ENCODE measurements at regions not wholly inside any gene's neighbourhood (a gene's known extent, or its start where the extent isn't known, plus 50 kb on each side); places are given as distances from the start of the nearest gene placed in this dataset. TPM values are rescaled to one million over a fixed set of nuclear protein-coding genes. Genes with fewer than 3 reads are reported as not detected.

GRCh38 chrX:6291444-6291843 lies 62.8 kb upstream of the NLGN4X start:
- intact Hi-C loops (cut with micrococcal nuclease; ENCODE audit: unreplicated experiment) = no loop called here
- H3K36me3 Mint-ChIP-seq (ENCODE audit: insufficient read depth, unreplicated experiment) = no peaks in the 10 kb centered on the region
- no peak for DNase-seq
- H3K4me3 ChIP-seq (ENCODE audit: low read depth, low read length) = no peak overlapping the region
- POLR2A ChIA-PET = no interaction called here
- CTCF ChIA-PET = no interaction called here
- no TSS peak for BruUV-seq (replicated peaks)
- no peaks in the 10 kb centered on the region for H3K9me3 Mint-ChIP-seq (ENCODE audit: unreplicated experiment)
- no peaks in the 10 kb centered on the region for H3K4me1 Mint-ChIP-seq (ENCODE audit: low read depth, unreplicated experiment)
- H3K27ac Mint-ChIP-seq (ENCODE audit: unreplicated experiment) = no peak overlapping the region
- no peaks in the 10 kb centered on the region for H3K27me3 ChIP-seq (replicated peaks; ENCODE audit: control insufficient read depth, insufficient read depth, low read length)
- TF ChIP-seq, protein P1, sequence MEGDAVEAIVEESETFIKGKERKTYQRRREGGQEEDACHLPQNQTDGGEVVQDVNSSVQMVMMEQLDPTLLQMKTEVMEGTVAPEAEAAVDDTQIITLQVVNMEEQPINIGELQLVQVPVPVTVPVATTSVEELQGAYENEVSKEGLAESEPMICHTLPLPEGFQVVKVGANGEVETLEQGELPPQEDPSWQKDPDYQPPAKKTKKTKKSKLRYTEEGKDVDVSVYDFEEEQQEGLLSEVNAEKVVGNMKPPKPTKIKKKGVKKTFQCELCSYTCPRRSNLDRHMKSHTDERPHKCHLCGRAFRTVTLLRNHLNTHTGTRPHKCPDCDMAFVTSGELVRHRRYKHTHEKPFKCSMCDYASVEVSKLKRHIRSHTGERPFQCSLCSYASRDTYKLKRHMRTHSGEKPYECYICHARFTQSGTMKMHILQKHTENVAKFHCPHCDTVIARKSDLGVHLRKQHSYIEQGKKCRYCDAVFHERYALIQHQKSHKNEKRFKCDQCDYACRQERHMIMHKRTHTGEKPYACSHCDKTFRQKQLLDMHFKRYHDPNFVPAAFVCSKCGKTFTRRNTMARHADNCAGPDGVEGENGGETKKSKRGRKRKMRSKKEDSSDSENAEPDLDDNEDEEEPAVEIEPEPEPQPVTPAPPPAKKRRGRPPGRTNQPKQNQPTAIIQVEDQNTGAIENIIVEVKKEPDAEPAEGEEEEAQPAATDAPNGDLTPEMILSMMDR (IDR thresholded peaks at IDR 0.05; ENCODE audit: insufficient read depth in 1 of 2, low read depth in 1 of 2, low read length in 1 of 2, severe bottlenecking in 1 of 2, unreplicated experiment in 1 of 2) = no peak
- no peak overlapping the region for H3K4me3 Mint-ChIP-seq (ENCODE audit: unreplicated experiment)
- no peaks in the 10 kb centered on the region for H3K27me3 Mint-ChIP-seq (ENCODE audit: insufficient read depth, unreplicated experiment)
- no peaks in the 10 kb centered on the region for H3K4me1 ChIP-seq
- no peaks in the 10 kb centered on the region for H3K36me3 ChIP-seq (ENCODE audit: control insufficient read depth, insufficient read depth, low read length)
- no peaks in the 10 kb centered on the region for H3K9me3 ChIP-seq

GRCh38 chrX:6283826-6284225 lies 55.2 kb upstream of the NLGN4X start:
- no peaks in the 10 kb centered on the region for H3K27me3 ChIP-seq (replicated peaks; ENCODE audit: control insufficient read depth, insufficient read depth, low read length)

DNA sequence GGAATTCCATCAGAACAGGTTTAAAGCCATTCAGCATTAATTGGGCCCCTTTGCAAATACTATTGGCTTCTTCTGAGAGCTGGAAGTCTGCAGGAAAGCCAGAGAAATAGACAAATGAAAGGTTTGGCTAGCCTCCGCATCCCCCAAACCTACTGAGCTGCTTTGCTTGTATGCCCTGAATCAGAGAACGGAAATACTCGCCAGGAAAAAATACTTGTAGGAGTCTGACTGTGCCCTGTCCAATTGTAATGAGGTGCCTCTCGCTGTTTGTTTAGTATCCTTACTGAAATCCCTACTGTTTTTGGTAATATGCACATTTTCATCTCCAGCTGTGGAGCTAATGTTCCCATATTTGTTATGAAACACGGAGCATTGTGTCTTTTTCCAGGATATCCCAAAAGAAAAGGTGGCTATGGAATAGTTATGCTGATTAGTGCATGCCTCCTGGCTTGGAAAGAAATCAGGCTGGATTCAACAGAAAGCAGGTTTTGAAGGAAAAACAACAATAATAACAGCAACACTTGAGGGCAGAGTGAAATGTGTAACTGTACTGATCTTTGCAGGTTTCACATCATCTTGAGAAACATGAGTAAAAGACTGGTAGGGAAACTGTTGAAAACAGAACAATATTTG lies 50.7 kb upstream of the NLGN4X start:
- no peaks in the 10 kb centered on the region for H3K36me3 ChIP-seq (ENCODE audit: control insufficient read depth, insufficient read depth, low read length)
- no peak overlapping the region for H3K4me3 ChIP-seq (ENCODE audit: low read depth, low read length)
- BruUV-seq (replicated peaks) = no TSS peak
- Mint-ChIP-seq H3K27ac (ENCODE audit: unreplicated experiment) (no peak overlapping the region), H3K4me1 (ENCODE audit: low read depth, unreplicated experiment) (no peaks in the 10 kb centered on the region), H3K9me3 (ENCODE audit: unreplicated experiment) (no peaks in the 10 kb centered on the region), H3K4me3 (ENCODE audit: unreplicated experiment) (no peak overlapping the region), H3K27me3 (ENCODE audit: insufficient read depth, unreplicated experiment) (no peaks in the 10 kb centered on the region), H3K36me3 (ENCODE audit: insufficient read depth, unreplicated experiment) (no peaks in the 10 kb centered on the region)
- no peaks in the 10 kb centered on the region for H3K4me1 ChIP-seq
- no peaks in the 10 kb centered on the region for H3K9me3 ChIP-seq
- H3K27me3 ChIP-seq (replicated peaks; ENCODE audit: control insufficient read depth, insufficient read depth, low read length) = no peaks in the 10 kb centered on the region
- CTCF ChIA-PET = no interaction called here
- no peak for DNase-seq
- POLR2A ChIA-PET = no interaction called here
- intact Hi-C loops (cut with micrococcal nuclease; ENCODE audit: unreplicated experiment) = no loop called here
- TF ChIP-seq, protein P1 (IDR thresholded peaks at IDR 0.05; ENCODE audit: insufficient read depth in 1 of 2, low read depth in 1 of 2, low read length in 1 of 2, severe bottlenecking in 1 of 2, unreplicated experiment in 1 of 2) = no peak

More at GRCh38 chrX:6283826-6284225, 55.2 kb upstream of the NLGN4X start:
- Histone ChIP-seq H3K9me3 (no peaks in the 10 kb centered on the region), H3K36me3 (ENCODE audit: control insufficient read depth, insufficient read depth, low read length) (no peaks in the 10 kb centered on the region), H3K4me1 (no peaks in the 10 kb centered on the region), H3K4me3 (ENCODE audit: low read depth, low read length) (no peak overlapping the region)
- CTCF ChIA-PET = no interaction called here
- no TSS peak for BruUV-seq (replicated peaks)
- no peaks in the 10 kb centered on the region for H3K27me3 Mint-ChIP-seq (ENCODE audit: insufficient read depth, unreplicated experiment)
- no peaks in the 10 kb centered on the region for H3K4me1 Mint-ChIP-seq (ENCODE audit: low read depth, unreplicated experiment)
- H3K4me3 Mint-ChIP-seq (ENCODE audit: unreplicated experiment) = no peak overlapping the region
- no peak for DNase-seq
- intact Hi-C loops (cut with micrococcal nuclease; ENCODE audit: unreplicated experiment) = no loop called here
- H3K36me3 Mint-ChIP-seq (ENCODE audit: insufficient read depth, unreplicated experiment) = no peaks in the 10 kb centered on the region
- POLR2A ChIA-PET = no interaction called here
- no peak overlapping the region for H3K27ac Mint-ChIP-seq (ENCODE audit: unreplicated experiment)
- H3K9me3 Mint-ChIP-seq (ENCODE audit: unreplicated experiment) = no peaks in the 10 kb centered on the region
- TF ChIP-seq, protein P1 (IDR thresholded peaks at IDR 0.05; ENCODE audit: insufficient read depth in 1 of 2, low read depth in 1 of 2, low read length in 1 of 2, severe bottlenecking in 1 of 2, unreplicated experiment in 1 of 2) = no peak

Small RNA genes lying in the stretch of these regions (microRNA-seq; reads per million reads assigned to microRNA genes)
- gene MIR4770 = not detected
